Thoracic aorta (tissue), 2 donors: ENCODE measurements at regions not wholly inside any gene's neighbourhood (a gene's known extent, or its start where the extent isn't known, plus 50 kb on each side); places are given as distances from the start of the nearest gene placed in this dataset.

ENCODE experiments used
- ATAC-seq: fragments of 150-250 bp; one replicate; pipeline ENCODE4 v1.8.0; 2017; ENCODE audit warnings: low read depth; ENCODE audit not compliant: insufficient number of reproducible peaks, low FRiP score
- DNase-seq: peaks from one replicate; pipeline ENCODE4 v3.0.0-alpha.2; 2020; ENCODE audit warnings: low spot score
- H3K27ac ChIP-seq, 2 donors: fragments of 200-600 bp; sonication (generic); 1 replicate in 1 of 2; 2 replicates in 1 of 2; pipeline ENCODE4 v1.5.1; 2016; ENCODE audit warnings: mild to moderate bottlenecking in 2 of 2, moderate library complexity in 2 of 2
- H3K27me3 ChIP-seq: fragments of 200-600 bp; sonication (generic); replicated peaks from 2 replicates; pipeline ENCODE4 v1.6.0; 2016; ENCODE audit warnings: mild to moderate bottlenecking; ENCODE audit not compliant: insufficient read depth
- H3K36me3 ChIP-seq: fragments of 200-600 bp; sonication (generic); one replicate; pipeline ENCODE4 v1.5.1; 2016
- H3K4me1 ChIP-seq, 2 donors: fragments of 200-600 bp; sonication (generic); 1 replicate in 1 of 2; 2 replicates in 1 of 2; pipeline versions ENCODE4 v1.5.1 to v1.6.0; 2016; ENCODE audit warnings: low read depth in 2 of 2, mild to moderate bottlenecking in 1 of 2; ENCODE audit not compliant: control insufficient read depth in 1 of 2
- H3K4me3 ChIP-seq: fragments of 200-600 bp; sonication (generic); 2 replicates; pipeline ENCODE4 v1.5.1; 2016; ENCODE audit warnings: mild to moderate bottlenecking
- H3K9me3 ChIP-seq: fragments of 200-600 bp; sonication (generic); 2 replicates; pipeline ENCODE4 v1.5.1; 2016
- CTCF ChIP-seq: fragments of 200-600 bp; sonication (generic); IDR thresholded peaks from one replicate; pipeline ENCODE4 v1.5.1; 2019; ENCODE audit warnings: antibody characterized with exemption

- ATAC-seq (no peak), DNase-seq (no peak)
- no peak overlapping the region for H3K27ac ChIP-seq
- no peaks in the 10 kb centered on the region for H3K36me3 ChIP-seq
- no peak overlapping the region for H3K4me3 ChIP-seq
- H3K27me3 ChIP-seq: no peaks in the 10 kb centered on the region
- H3K4me1 ChIP-seq: no peaks in the 10 kb centered on the region
- no peaks in the 10 kb centered on the region for H3K9me3 ChIP-seq
- no peak for TF ChIP-seq CTCF
These were observed 56.6 kb downstream of the SPRY2 start for GRCh38 chr13:80284290-80284689.

GRCh38 chr13:80278706-80279105 is 62.2 kb downstream of the SPRY2 start:
- Histone ChIP-seq H3K36me3 (no peaks in the 10 kb centered on the region), H3K4me1 (no peaks in the 10 kb centered on the region), H3K27ac (no peak overlapping the region), H3K27me3 (no peaks in the 10 kb centered on the region), H3K9me3 (no peaks in the 10 kb centered on the region), H3K4me3 (no peak overlapping the region)
- ATAC-seq (no peak), DNase-seq (no peak)
- TF ChIP-seq CTCF: no peak

GRCh38 chr13:80276371-80277289 is 64.3 kb downstream of the SPRY2 start:
- Histone ChIP-seq H3K27ac (no peak overlapping the region), H3K4me1 (no peaks in the 10 kb centered on the region), H3K4me3 (no peak overlapping the region), H3K27me3 (no peaks in the 10 kb centered on the region), H3K9me3 (no peaks in the 10 kb centered on the region), H3K36me3 (no peaks in the 10 kb centered on the region)
- no peak for TF ChIP-seq CTCF
- DNase-seq: no peak
- ATAC-seq: no peak

GRCh38 chr13:80274643-80275042 is 66.3 kb downstream of the SPRY2 start:
- Histone ChIP-seq H3K36me3 (no peaks in the 10 kb centered on the region), H3K4me3 (no peak overlapping the region), H3K4me1 (no peaks in the 10 kb centered on the region), H3K27ac (no peak overlapping the region), H3K27me3 (no peaks in the 10 kb centered on the region), H3K9me3 (peaks cover 5% of the 10 kb centered on the region)
- DNase-seq: no peak
- TF ChIP-seq CTCF: no peak
- no peak for ATAC-seq

GRCh38 chr13:80273718-80274117 is 67.2 kb downstream of the SPRY2 start:
- no peak overlapping the region for H3K27ac ChIP-seq
- no peak for TF ChIP-seq CTCF
- H3K4me1 ChIP-seq: no peaks in the 10 kb centered on the region
- no peaks in the 10 kb centered on the region for H3K27me3 ChIP-seq
- no peaks in the 10 kb centered on the region for H3K36me3 ChIP-seq
- H3K4me3 ChIP-seq: no peak overlapping the region
- H3K9me3 ChIP-seq: peaks cover 5% of the 10 kb centered on the region
- no peak for ATAC-seq
- DNase-seq: no peak
